M059J (cell line): ENCODE measurements at regions not wholly inside any gene's neighbourhood (a gene's known extent, or its start where the extent isn't known, plus 50 kb on each side); places are given as distances from the start of the nearest gene placed in this dataset.

Source experiments
- DNase-seq: peaks from one replicate; pipeline ENCODE4 v3.0.0-alpha.2; 2012; ENCODE audit warnings: low read depth

GRCh38 chr22:48715511-48715910, 1112.2 kb downstream of the BRD1 start:
- DNase-seq, result no peak

- no peak for DNase-seq
Measured at GRCh38 chr22:48714231-48714630, 1113.4 kb downstream of the BRD1 start.

- DNase-seq, result no peak
Measured at GRCh38 chr22:48713272-48714205, 1114.1 kb downstream of the BRD1 start.

- no peak for DNase-seq
Measured at GRCh38 chr22:48712558-48713271, 1115.0 kb downstream of the BRD1 start.

GRCh38 chr22:48711669-48712068, 1116.0 kb downstream of the BRD1 start:
- no peak for DNase-seq

- no peak for DNase-seq
Measured at GRCh38 chr22:48711031-48711431, 1116.6 kb downstream of the BRD1 start.

GRCh38 chr22:48710410-48710809, 1117.3 kb downstream of the BRD1 start:
- DNase-seq, result no peak

- no peak for DNase-seq
Measured at GRCh38 chr22:48709976-48710375, 1117.7 kb downstream of the BRD1 start.

- DNase-seq, result no peak
Measured at GRCh38 chr22:48709453-48709852, 1118.2 kb downstream of the BRD1 start.

GRCh38 chr22:48708558-48709245, 1119.0 kb downstream of the BRD1 start:
- DNase-seq, result no peak

GRCh38 chr22:48707763-48708557, 1119.7 kb downstream of the BRD1 start:
- no peak for DNase-seq

- DNase-seq, result no peak
Measured at GRCh38 chr22:48706934-48707762, 1120.5 kb downstream of the BRD1 start.

- DNase-seq, result no peak
Measured at GRCh38 chr22:48705917-48706605, 1121.6 kb downstream of the BRD1 start.

- DNase-seq, result no peak
Measured at GRCh38 chr22:48705159-48705916, 1122.3 kb downstream of the BRD1 start.

GRCh38 chr22:48704335-48704734, 1123.3 kb downstream of the BRD1 start:
- DNase-seq, result no peak

- DNase-seq, result no peak
Measured at GRCh38 chr22:48703265-48703941, 1124.3 kb downstream of the BRD1 start.

- DNase-seq, result no peak
Measured at GRCh38 chr22:48702573-48703264, 1125.0 kb downstream of the BRD1 start.
